BE2C (cell line): ENCODE measurements at regions not wholly inside any gene's neighbourhood (a gene's known extent, or its start where the extent isn't known, plus 50 kb on each side); places are given as distances from the start of the nearest gene placed in this dataset.

Experiments
- DNase-seq: peaks from one replicate; pipeline ENCODE4 v3.0.0-alpha.2; 2020
- H3K27me3 ChIP-seq: fragments of 250-450 bp; sonication (Bioruptor Pico); 2 replicates; pipeline ENCODE4 v1.5.1; 2020; ENCODE audit warnings: mild to moderate bottlenecking
- H3K36me3 ChIP-seq: fragments of 250-450 bp; sonication (Bioruptor Pico); 2 replicates; pipeline ENCODE4 v1.5.1; 2020; ENCODE audit warnings: mild to moderate bottlenecking
- H3K4me1 ChIP-seq: fragments of 250-450 bp; sonication (Bioruptor Pico); 2 replicates; pipeline ENCODE4 v1.5.1; 2020
- H3K4me3 ChIP-seq: 2 replicates; pipeline ENCODE4 v1.5.1; 2011; ENCODE audit warnings: low read depth, low read length
- H3K9me3 ChIP-seq: fragments of 250-450 bp; sonication (Bioruptor Pico); 2 replicates; pipeline ENCODE4 v1.5.1; 2020
- TF ChIP-seq, protein P1 (sequence below): IDR thresholded peaks from 2 replicates; pipeline ENCODE4 v1.5.1; 2012; ENCODE audit warnings: mild to moderate bottlenecking, low read depth, low read length

DNA sequence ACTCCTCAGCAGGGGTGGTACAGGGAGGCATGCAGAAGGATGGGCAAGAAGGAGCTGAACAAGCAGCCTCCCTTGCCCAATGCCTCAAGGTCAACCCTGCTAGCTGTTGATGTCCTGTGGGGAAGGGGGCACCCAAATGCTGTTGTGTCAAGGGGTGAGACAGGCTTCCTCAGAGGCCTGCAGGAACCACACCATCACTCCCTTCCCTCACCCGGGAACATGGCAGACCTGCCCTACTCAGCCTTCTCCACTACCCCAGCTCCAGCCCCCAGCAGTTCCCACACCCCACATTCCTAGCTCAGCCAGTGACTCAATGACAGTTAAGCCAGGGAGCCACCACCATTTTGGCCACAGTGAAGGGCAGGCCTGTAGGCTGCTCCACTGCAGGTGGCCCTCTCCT is 53.9 kb upstream of the RMP24 start:
- TF ChIP-seq, protein P1, sequence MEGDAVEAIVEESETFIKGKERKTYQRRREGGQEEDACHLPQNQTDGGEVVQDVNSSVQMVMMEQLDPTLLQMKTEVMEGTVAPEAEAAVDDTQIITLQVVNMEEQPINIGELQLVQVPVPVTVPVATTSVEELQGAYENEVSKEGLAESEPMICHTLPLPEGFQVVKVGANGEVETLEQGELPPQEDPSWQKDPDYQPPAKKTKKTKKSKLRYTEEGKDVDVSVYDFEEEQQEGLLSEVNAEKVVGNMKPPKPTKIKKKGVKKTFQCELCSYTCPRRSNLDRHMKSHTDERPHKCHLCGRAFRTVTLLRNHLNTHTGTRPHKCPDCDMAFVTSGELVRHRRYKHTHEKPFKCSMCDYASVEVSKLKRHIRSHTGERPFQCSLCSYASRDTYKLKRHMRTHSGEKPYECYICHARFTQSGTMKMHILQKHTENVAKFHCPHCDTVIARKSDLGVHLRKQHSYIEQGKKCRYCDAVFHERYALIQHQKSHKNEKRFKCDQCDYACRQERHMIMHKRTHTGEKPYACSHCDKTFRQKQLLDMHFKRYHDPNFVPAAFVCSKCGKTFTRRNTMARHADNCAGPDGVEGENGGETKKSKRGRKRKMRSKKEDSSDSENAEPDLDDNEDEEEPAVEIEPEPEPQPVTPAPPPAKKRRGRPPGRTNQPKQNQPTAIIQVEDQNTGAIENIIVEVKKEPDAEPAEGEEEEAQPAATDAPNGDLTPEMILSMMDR = no peak
- no peak for DNase-seq
- Histone ChIP-seq H3K9me3 (no peaks in the 10 kb centered on the region), H3K27me3 (no peaks in the 10 kb centered on the region), H3K36me3 (no peaks in the 10 kb centered on the region), H3K4me3 (no peak overlapping the region), H3K4me1 (no peaks in the 10 kb centered on the region)

DNA sequence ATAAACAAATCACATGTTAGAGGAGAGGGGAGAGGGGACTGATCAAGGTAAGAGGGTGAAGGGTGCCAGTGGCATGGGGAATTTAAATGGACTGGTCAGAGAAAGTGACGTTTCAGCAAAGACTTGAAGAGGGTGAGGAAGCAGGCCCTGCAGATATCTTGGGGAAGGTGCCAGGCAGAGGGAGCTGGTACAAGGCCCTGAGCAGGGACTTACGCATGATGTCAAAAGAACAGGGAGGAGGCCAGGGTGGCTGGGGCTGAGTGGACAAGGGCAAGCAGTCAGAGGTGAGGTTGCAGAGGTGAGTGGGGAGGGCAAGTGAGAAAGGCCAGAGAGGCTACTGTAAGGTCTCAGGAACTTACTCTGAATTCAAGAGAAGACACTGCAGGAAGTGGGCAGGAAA is 53.3 kb upstream of the RMP24 start:
- DNase-seq = no peak
- TF ChIP-seq, protein P1 = no peak
- H3K27me3 ChIP-seq = no peaks in the 10 kb centered on the region

DNA sequence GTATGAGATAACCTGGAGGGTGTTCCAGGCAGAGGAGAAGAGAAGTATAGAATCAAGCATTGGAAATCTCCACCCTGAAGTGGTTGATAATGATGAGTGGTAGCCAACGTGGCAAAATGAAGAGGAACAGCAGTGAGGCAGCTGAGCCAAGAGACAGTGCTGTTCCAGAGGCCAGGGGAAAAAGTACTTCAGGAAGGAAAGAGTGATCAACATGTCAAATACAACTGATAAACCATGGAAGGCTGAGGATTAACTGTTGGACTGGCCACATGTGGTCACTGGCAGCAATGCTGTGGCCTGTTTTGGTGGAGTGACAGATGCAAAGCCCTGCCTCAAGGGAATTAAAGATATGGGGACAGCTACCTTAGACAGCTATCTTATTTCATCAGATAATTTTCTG is 51.9 kb upstream of the RMP24 start:
- no peak for DNase-seq
- Histone ChIP-seq H3K4me1 (no peaks in the 10 kb centered on the region), H3K27me3 (0 out of 2 replicates have a peak, but pooled peaks cover 2% of the 10 kb centered on the region), H3K4me3 (no peak overlapping the region), H3K36me3 (no peaks in the 10 kb centered on the region), H3K9me3 (no peaks in the 10 kb centered on the region)
- TF ChIP-seq, protein P1 = no peak

More for the DNA sequence above, 53.3 kb upstream of the RMP24 start:
- no peaks in the 10 kb centered on the region for H3K9me3 ChIP-seq
- H3K4me3 ChIP-seq = no peak overlapping the region
- no peaks in the 10 kb centered on the region for H3K4me1 ChIP-seq
- H3K36me3 ChIP-seq = no peaks in the 10 kb centered on the region
